HG03108 (cell line): ENCODE measurements at regions not wholly inside any gene's neighbourhood (a gene's known extent, or its start where the extent isn't known, plus 50 kb on each side); places are given as distances from the start of the nearest gene placed in this dataset.

Experiments
- ATAC-seq: cut with Tn5 transposase; IDR thresholded peaks from one replicate; pipeline ENCODE4 v1.9.1; 2021; ENCODE audit warnings: moderate library complexity; ENCODE audit not compliant: unreplicated experiment

DNA sequence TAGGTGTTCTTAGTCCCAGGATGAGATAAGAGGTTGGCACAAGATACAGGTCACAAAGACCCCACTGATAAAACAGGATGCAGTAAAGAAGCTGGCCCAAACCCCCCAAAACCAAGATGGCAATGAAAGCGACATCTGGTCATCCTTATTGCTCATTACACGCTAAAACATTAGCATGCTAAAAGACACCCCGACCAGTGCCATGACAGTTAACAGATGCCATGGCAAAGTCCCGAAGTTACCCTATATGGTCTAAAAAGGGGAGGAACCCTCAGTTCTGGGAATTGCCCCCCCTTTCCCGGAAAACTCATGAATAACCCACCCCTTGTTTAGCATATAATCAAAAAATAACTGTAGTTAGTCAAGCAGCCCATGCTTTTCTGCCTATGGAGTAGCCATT, 251.1 kb downstream of the SLC4A3 start:
- no peak for ATAC-seq

GRCh38 chr2:219881851-219882250, 254.4 kb downstream of the SLC4A3 start:
- no peak for ATAC-seq

GRCh38 chr2:219886615-219887014, 259.2 kb downstream of the SLC4A3 start:
- no peak for ATAC-seq

GRCh38 chr2:219887870-219888269, 260.4 kb downstream of the SLC4A3 start:
- ATAC-seq = no peak

DNA sequence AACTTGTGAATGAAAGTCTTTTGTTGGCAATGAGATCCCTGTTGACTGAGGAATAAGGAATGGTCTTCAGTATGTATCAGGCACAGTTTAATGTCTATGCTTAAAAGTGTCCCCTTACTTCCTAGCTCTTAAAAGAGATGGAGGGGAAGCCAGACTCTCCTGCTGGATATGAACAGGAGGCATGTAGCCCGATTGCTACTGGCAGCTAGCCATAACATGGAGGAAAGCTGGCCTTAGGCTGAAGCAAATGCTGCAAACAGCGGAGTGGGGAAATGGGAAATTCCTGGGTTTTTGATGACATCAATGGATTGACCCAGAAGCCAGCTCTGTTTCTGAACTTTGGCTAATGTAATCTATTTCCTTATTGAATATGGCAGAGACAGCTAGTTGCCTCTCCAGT, 266.1 kb downstream of the SLC4A3 start:
- ATAC-seq = no peak

GRCh38 chr2:219897456-219897855, 270.0 kb downstream of the SLC4A3 start:
- no peak for ATAC-seq

DNA sequence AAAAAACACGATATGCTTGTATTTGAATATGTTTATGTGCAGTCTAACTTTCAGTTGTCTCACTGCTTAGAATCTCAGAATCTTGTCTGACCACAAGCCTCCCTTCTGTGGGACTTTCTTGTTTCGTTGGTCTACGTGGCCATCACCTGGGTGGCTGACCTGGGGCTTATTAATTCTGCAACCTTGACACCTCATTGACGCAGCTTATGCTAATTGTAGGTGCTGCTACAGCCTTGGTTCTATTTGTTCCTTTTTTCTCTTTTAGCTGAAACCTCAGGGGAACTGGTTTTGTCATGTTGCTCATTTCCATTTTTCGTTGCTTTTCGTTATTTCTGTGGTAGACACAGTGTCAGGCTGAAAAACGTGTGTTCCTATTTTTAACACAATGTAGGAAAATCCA, 273.7 kb downstream of the SLC4A3 start:
- ATAC-seq = peak; percentile 80

GRCh38 chr2:219902891-219903552, 275.6 kb downstream of the SLC4A3 start:
- no peak for ATAC-seq

DNA sequence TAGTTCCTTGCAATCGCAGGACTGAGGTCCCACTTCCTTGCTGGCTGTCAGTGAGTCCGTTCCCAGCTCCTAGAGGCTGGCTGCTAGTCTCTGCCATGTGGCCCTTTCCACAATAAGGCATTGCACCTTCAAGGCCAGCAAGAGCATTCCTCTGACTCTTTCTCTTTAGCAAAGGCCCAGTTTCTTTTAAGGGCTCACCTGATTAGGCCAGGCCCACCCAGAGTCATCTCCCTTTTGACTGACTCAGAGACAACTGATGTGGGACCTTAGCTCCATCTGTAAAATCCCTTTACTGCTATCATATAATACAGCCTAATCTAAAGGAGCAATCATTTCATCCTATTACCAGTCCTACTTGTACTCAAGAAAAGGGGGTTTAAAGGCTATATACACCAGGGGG, 278.2 kb downstream of the SLC4A3 start:
- ATAC-seq = no peak

DNA sequence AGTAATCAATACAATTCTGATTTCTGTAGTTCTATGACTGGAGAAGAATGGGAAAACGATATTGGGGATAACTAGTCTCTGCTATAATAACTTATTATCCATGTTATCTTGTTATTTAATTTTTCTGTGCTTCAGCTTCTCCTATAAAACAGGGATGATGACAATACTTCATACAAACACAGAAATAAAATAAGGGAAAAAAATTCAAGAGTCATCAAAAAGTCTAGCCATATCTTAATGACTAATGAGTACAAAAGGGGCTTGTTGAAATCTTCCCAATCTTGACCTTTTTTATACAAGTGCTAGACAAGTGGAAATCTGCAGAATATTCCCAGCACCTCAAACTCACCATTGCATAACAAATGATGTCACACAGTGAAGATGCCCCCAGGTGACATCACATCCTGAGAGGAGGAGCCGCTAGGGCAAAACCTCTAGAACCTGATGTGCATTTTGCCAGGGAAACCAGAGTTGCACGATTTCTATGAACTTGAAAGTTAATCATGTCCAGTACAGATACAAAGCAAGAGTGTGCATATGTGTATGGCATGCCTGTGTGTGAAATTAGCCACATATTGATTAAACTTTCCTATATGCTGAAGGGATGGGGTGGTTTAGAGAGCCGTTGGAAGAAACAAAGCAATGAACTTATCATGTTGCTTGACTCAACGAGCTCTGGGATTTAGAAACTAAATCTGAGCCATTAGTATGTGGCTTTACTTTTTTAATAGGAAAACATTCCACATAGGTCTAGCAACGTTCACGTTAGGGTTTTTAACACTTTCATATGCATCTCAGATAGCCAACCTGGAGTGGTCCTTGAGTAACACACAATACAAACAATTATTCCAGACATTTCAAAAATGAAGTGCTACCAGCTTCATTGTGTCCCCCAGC, 278.9 kb downstream of the SLC4A3 start:
- ATAC-seq = no peak

- ATAC-seq = no peak
These were observed 279.6 kb downstream of the SLC4A3 start for GRCh38 chr2:219907011-219907365.

- no peak for ATAC-seq
These were observed 281.1 kb downstream of the SLC4A3 start for GRCh38 chr2:219908538-219908937.

DNA sequence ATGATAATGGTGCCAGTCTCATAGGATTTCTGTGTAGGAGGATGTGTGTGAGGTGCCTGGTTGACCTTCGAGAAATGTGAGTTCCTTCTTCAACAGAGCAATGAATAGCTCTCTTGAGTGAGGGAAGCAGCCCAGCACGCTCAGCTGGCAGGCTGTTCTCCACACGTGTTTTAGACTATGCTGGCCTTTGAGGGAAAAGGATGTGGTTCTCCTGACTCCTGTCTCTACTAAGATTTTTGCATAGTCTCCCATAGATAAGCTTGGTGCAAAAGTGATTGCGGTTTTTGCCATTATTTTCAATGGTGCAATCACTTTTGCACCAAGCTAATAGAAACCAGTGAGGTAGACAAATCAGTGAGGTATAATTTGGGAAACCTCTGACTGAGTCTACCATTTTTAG, 284.1 kb downstream of the SLC4A3 start:
- ATAC-seq = no peak

GRCh38 chr2:219912491-219912921, 285.1 kb downstream of the SLC4A3 start:
- ATAC-seq = no peak

DNA sequence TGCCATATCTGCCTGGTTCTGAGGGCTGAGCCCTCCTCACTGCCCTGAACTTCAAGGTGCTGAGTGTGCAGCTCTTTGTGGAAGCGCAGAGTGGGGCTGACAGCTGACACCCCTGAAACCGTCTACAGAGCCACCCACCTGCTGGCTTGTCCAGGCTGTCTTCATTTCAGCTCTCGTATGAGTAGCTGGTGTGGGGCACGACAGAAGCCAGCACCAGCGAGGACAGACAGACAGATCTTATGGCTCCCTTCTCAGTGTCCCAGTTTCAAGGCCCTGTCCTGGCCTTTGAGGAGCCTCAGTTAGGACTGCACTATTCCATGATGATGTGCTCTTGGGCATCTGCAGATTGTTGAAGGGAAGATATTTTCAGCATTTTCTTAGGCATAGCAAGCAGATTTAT, 287.1 kb downstream of the SLC4A3 start:
- no peak for ATAC-seq

GRCh38 chr2:219916281-219916680, 288.9 kb downstream of the SLC4A3 start:
- no peak for ATAC-seq

DNA sequence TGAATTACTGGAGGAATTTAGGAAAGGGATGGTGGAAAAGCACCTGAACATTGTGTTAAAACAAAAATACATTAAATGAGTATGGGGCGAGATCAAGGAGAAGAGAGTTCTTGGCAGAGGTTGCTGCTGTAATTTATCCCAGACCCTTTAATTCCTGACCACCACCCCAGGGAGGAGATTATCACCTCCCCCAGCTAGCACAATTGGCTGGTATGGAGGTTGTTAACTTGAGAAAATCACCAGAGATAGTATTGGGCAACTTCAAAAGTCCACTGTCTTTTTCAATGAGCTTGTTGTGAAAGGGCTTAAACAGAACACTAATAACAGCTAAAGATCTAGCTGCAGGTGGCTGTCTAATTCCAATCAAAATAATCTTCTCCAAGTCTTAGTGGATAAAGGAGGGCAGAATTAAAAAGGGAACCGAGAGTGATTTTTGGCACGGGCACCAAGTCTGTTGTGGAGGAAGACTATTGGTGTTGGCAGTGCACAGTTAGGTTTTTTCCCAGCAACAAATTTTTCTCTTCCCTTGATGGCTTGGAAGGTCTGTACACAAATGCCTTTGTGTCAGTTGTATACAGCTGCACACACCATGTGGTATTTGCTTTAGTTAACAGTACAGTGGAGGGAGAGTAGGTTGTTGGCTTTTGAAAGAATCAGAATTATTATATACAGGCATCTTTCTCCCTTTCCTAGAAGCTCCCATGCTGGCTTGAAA, 289.5 kb downstream of the SLC4A3 start:
- no peak for ATAC-seq

- ATAC-seq = no peak
These were observed 290.8 kb downstream of the SLC4A3 start for GRCh38 chr2:219918254-219918653.

DNA sequence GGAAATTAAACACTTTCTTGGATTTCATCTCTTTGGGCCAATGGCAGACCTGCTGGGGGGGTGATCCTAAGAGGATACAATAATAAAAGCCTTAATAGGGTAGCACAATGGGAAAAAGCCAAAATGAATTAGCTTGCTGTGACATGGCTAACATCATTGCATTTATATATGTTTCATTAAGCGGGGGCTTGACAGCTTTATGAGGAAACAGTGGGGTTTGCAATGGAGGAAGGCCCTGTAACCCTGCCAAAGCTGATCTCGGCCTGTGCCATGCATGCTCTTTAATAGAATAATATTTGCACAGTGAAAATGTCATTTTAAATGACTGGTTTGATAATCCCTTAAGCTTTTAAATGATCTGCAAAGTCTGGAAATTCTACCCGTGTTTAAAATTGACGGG, 291.5 kb downstream of the SLC4A3 start:
- ATAC-seq = no peak

- ATAC-seq = no peak
These were observed 292.1 kb downstream of the SLC4A3 start for GRCh38 chr2:219919506-219919905.

- no peak for ATAC-seq
These were observed 302.4 kb downstream of the SLC4A3 start for GRCh38 chr2:219929835-219930234.

- ATAC-seq = no peak
These were observed 312.2 kb downstream of the SLC4A3 start for GRCh38 chr2:219939647-219940046.
